Sigmoid colon (tissue), 4 donors: ENCODE measurements at regions not wholly inside any gene's neighbourhood (a gene's known extent, or its start where the extent isn't known, plus 50 kb on each side); places are given as distances from the start of the nearest gene placed in this dataset.

ENCODE experiments used
- EP300 ChIP-seq, 4 donors: sonication (generic); formaldehyde crosslinking; IDR thresholded peaks; one replicate each; pipeline ENCODE4 v1.6.1; 2017; ENCODE audit warnings: antibody characterized with exemption in 4 of 4
- POLR2A ChIP-seq, 2 donors: fragments of 450-650 bp; IDR thresholded peaks; one replicate each; pipeline ENCODE4 v1.6.1; 2016; ENCODE audit warnings: antibody characterized with exemption in 2 of 2, mild to moderate bottlenecking in 2 of 2, moderate library complexity in 2 of 2
- TF ChIP-seq, protein P1 (sequence below), 4 experiments: fragments of 450-650 bp in 3 of 4; fragments of 200-600 bp in 1 of 4; IDR thresholded peaks; one replicate each; pipeline ENCODE4 v1.5.1; 2016 to 2019; ENCODE audit warnings: antibody characterized with exemption in 4 of 4, mild to moderate bottlenecking in 3 of 4, moderate library complexity in 2 of 4

GRCh38 chr20:19817017-19817416, 59.0 kb downstream of the RIN2 start:
- TF ChIP-seq, protein P1, sequence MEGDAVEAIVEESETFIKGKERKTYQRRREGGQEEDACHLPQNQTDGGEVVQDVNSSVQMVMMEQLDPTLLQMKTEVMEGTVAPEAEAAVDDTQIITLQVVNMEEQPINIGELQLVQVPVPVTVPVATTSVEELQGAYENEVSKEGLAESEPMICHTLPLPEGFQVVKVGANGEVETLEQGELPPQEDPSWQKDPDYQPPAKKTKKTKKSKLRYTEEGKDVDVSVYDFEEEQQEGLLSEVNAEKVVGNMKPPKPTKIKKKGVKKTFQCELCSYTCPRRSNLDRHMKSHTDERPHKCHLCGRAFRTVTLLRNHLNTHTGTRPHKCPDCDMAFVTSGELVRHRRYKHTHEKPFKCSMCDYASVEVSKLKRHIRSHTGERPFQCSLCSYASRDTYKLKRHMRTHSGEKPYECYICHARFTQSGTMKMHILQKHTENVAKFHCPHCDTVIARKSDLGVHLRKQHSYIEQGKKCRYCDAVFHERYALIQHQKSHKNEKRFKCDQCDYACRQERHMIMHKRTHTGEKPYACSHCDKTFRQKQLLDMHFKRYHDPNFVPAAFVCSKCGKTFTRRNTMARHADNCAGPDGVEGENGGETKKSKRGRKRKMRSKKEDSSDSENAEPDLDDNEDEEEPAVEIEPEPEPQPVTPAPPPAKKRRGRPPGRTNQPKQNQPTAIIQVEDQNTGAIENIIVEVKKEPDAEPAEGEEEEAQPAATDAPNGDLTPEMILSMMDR (IDR thresholded peaks at IDR 0.05) = no peak
- TF ChIP-seq EP300 (IDR thresholded peaks at IDR 0.05) (no peak), POLR2A (IDR thresholded peaks at IDR 0.05) (no peak)
